ENCODE measurements at regions not wholly inside any gene's neighbourhood (a gene's known extent, or its start where the extent isn't known, plus 50 kb on each side); places are given as distances from the start of the nearest gene placed in this dataset.
A peak's percentile ranks its signal among the peaks of the same experiment; 100 is the strongest.

- H2BK15ac ChIP-seq (ENCODE audit: low read depth, low read length) = no peak overlapping the region
- H3K4me1 Mint-ChIP-seq = peaks cover 16 to 29% of the 10 kb centered on the region in 2 experiments
- no CpG with 5 or more reads among the region's 10 CpGs for WGBS (ENCODE audit: extremely low coverage, insufficient read length, low lambda C conversion rate)
Observed at GRCh38 chr6:21953831-21954801, 342.7 kb downstream of the PRL start.

More at GRCh38 chr6:21953831-21954801, 342.7 kb downstream of the PRL start:
- Mint-ChIP-seq H3K36me3 (ENCODE audit: insufficient read depth in 1 of 3, low read depth in 3 of 3) (peaks cover 2 to 4% (median 4%) of the 10 kb centered on the region in 3 experiments; a peak in 5 of 7 replicates), H3K27me3 (ENCODE audit: low read depth) (no peaks in the 10 kb centered on the region), H3K27ac (peak overlapping the region; percentile 10 to 64 (median 16); a peak in 5 of 7 replicates), H3K9me3 (no peaks in the 10 kb centered on the region), H3K4me3 (no peak overlapping the region)
- no peaks in the 10 kb centered on the region for H4K20me1 ChIP-seq (ENCODE audit: control insufficient read depth, insufficient read depth, insufficient read length)
- H2BK12ac ChIP-seq (ENCODE audit: insufficient read length, low read depth, low read length) = no peak overlapping the region
- H3K27me3 ChIP-seq (ENCODE audit: insufficient read depth, low read length) = no peaks in the 10 kb centered on the region
- no peak overlapping the region for H4K8ac ChIP-seq (replicated peaks; ENCODE audit: insufficient read length, low read depth, low read length)
- no peak overlapping the region for H2BK120ac ChIP-seq (ENCODE audit: low read depth, low read length, poor library complexity, severe bottlenecking)
- no peaks in the 10 kb centered on the region for H3K9me3 ChIP-seq (ENCODE audit: control insufficient read depth, low read depth, low read length)
- no peak overlapping the region for H2AK5ac ChIP-seq (ENCODE audit: insufficient read length, low read length)
- H3T11ph ChIP-seq (ENCODE audit: low read length) = no peak overlapping the region
- no peaks in the 10 kb centered on the region for H3K23me2 ChIP-seq (ENCODE audit: insufficient read length, low read depth, low read length, poor library complexity, severe bottlenecking)
- no peak overlapping the region for H2AFZ ChIP-seq (ENCODE audit: low read length)
- no peak overlapping the region for H3K56ac ChIP-seq (ENCODE audit: insufficient read length, low read depth, low read length)
- TF ChIP-seq, protein P1, sequence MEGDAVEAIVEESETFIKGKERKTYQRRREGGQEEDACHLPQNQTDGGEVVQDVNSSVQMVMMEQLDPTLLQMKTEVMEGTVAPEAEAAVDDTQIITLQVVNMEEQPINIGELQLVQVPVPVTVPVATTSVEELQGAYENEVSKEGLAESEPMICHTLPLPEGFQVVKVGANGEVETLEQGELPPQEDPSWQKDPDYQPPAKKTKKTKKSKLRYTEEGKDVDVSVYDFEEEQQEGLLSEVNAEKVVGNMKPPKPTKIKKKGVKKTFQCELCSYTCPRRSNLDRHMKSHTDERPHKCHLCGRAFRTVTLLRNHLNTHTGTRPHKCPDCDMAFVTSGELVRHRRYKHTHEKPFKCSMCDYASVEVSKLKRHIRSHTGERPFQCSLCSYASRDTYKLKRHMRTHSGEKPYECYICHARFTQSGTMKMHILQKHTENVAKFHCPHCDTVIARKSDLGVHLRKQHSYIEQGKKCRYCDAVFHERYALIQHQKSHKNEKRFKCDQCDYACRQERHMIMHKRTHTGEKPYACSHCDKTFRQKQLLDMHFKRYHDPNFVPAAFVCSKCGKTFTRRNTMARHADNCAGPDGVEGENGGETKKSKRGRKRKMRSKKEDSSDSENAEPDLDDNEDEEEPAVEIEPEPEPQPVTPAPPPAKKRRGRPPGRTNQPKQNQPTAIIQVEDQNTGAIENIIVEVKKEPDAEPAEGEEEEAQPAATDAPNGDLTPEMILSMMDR (conservative IDR thresholded peaks at IDR 0.05) = no peak
- no peak for DNase-seq
- no peak overlapping the region for H3K4ac ChIP-seq (ENCODE audit: low read depth, low read length)
- H3K79me2 ChIP-seq (ENCODE audit: insufficient read depth, low read length) = peaks cover 2% of the 10 kb centered on the region; the same call in 1 of the 2 replicates
- H4K5ac ChIP-seq (ENCODE audit: insufficient read length, low read depth, low read length) = no peak overlapping the region
- H2BK20ac ChIP-seq (ENCODE audit: low read depth, low read length, poor library complexity, severe bottlenecking) = no peak overlapping the region
- H3K23ac ChIP-seq (ENCODE audit: insufficient read length, low read depth, low read length) = no peak overlapping the region
- H4K91ac ChIP-seq (ENCODE audit: insufficient read length, low read depth, low read length) = no peak overlapping the region
- H3K4me1 ChIP-seq (ENCODE audit: insufficient read depth, low read length) = peaks cover 7% of the 10 kb centered on the region; the same call in 1 of the 2 replicates
- H2BK5ac ChIP-seq (ENCODE audit: insufficient read length, low read length) = no peak overlapping the region
- no peak overlapping the region for H3K18ac ChIP-seq (ENCODE audit: insufficient read length, low read depth, low read length)
- no peak overlapping the region for H3K27ac ChIP-seq (ENCODE audit: insufficient read length, low read depth, low read length)
- no peak overlapping the region for H3K14ac ChIP-seq (ENCODE audit: insufficient read depth, low read length)
- peaks cover 3% of the 10 kb centered on the region for H3K79me1 ChIP-seq (ENCODE audit: insufficient read depth, low read depth, low read length, poor library complexity, severe bottlenecking)
- H3K4me2 ChIP-seq (ENCODE audit: insufficient read depth, insufficient read length, low read length) = no peak overlapping the region
- H3K9ac ChIP-seq (ENCODE audit: extremely low read depth, insufficient read length, low read length) = no peak overlapping the region
